ENCODE measurements at regions not wholly inside any gene's neighbourhood (a gene's known extent, or its start where the extent isn't known, plus 50 kb on each side); places are given as distances from the start of the nearest gene placed in this dataset.

DNA sequence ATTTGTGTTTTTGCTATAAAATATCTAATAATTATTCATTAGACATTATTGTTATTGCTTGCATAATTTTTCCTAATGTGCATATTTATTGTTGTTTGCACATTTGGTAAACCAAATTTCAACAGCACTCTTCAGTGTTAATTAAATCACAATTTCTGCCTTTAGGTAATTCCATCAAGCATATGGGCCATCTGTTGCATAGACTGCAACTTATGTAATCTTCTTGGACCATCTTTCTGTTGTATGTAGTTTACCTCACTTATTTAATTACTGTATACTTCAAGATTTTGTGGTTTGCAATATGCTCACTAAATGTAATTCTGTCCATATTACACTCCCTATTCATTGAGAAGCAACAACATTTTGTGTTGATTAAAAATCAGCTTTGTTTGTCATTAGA is 1360.1 kb downstream of the REEP3 start:
- TF ChIP-seq, protein P1, sequence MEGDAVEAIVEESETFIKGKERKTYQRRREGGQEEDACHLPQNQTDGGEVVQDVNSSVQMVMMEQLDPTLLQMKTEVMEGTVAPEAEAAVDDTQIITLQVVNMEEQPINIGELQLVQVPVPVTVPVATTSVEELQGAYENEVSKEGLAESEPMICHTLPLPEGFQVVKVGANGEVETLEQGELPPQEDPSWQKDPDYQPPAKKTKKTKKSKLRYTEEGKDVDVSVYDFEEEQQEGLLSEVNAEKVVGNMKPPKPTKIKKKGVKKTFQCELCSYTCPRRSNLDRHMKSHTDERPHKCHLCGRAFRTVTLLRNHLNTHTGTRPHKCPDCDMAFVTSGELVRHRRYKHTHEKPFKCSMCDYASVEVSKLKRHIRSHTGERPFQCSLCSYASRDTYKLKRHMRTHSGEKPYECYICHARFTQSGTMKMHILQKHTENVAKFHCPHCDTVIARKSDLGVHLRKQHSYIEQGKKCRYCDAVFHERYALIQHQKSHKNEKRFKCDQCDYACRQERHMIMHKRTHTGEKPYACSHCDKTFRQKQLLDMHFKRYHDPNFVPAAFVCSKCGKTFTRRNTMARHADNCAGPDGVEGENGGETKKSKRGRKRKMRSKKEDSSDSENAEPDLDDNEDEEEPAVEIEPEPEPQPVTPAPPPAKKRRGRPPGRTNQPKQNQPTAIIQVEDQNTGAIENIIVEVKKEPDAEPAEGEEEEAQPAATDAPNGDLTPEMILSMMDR (IDR thresholded peaks at IDR 0.05; ENCODE audit: low read depth, low read length) = no peak
- TF ChIP-seq EZH2phosphoT487 (IDR thresholded peaks at IDR 0.05; ENCODE audit: low read depth) = no peak
